Activated naive CD4-positive, alpha-beta T cell treated with anti-CD3 and anti-CD28 coated beads, Interleukin-2, amount 10 ng/mL, durations not matched to agents 7 days and 5 days (primary cell): ENCODE measurements at regions not wholly inside any gene's neighbourhood (a gene's known extent, or its start where the extent isn't known, plus 50 kb on each side); places are given as distances from the start of the nearest gene placed in this dataset.

ENCODE experiments used
- CTCF ChIA-PET: fragments of 350-600 bp; sonication (Branson Sonifier 250); formaldehyde crosslinking; loops from one replicate; lab custom pipeline; 2021; ENCODE audit warnings: antibody characterized with exemption; lab: Charles Lee
- DNase-seq: peaks from one replicate; pipeline ENCODE4 v3.0.0-alpha.2; 2020
- H3K27ac Mint-ChIP-seq: one replicate; pipeline ENCODE4 v1.8.0; 2021; ENCODE audit warnings: mild to moderate bottlenecking, moderate library complexity, mixed read lengths
- H3K27me3 Mint-ChIP-seq: one replicate; pipeline ENCODE4 v1.8.0; 2021; ENCODE audit warnings: mild to moderate bottlenecking, mixed read lengths
- H3K36me3 Mint-ChIP-seq: one replicate; pipeline ENCODE4 v1.8.0; 2021; ENCODE audit warnings: mixed read lengths
- H3K4me1 Mint-ChIP-seq: one replicate; pipeline ENCODE4 v1.8.0; 2021; ENCODE audit warnings: mixed read lengths
- H3K4me3 Mint-ChIP-seq: one replicate; pipeline ENCODE4 v1.8.0; 2021; ENCODE audit warnings: mild to moderate bottlenecking, moderate library complexity, mixed read lengths
- H3K9me3 Mint-ChIP-seq: one replicate; pipeline ENCODE4 v1.8.0; 2021; ENCODE audit warnings: mixed read lengths

GRCh38 chr5:7955476-7955875 lies 86.5 kb downstream of the MTRR start:
- Mint-ChIP-seq H3K4me1 (no peaks in the 10 kb centered on the region), H3K27me3 (no peaks in the 10 kb centered on the region), H3K27ac (no peak overlapping the region), H3K4me3 (no peak overlapping the region), H3K9me3 (no peaks in the 10 kb centered on the region), H3K36me3 (no peaks in the 10 kb centered on the region)
- CTCF ChIA-PET, result no interaction called here
- no peak for DNase-seq

GRCh38 chr5:7957329-7957728 lies 88.4 kb downstream of the MTRR start:
- no peak overlapping the region for H3K27ac Mint-ChIP-seq
- CTCF ChIA-PET, result no interaction called here
- no peak for DNase-seq
- no peaks in the 10 kb centered on the region for H3K4me1 Mint-ChIP-seq
- H3K9me3 Mint-ChIP-seq, result no peaks in the 10 kb centered on the region
- H3K36me3 Mint-ChIP-seq, result no peaks in the 10 kb centered on the region
- H3K27me3 Mint-ChIP-seq, result no peaks in the 10 kb centered on the region
- no peak overlapping the region for H3K4me3 Mint-ChIP-seq

GRCh38 chr5:7960142-7960541 lies 91.2 kb downstream of the MTRR start:
- Mint-ChIP-seq H3K4me3 (no peak overlapping the region), H3K27me3 (no peaks in the 10 kb centered on the region), H3K27ac (no peak overlapping the region), H3K36me3 (no peaks in the 10 kb centered on the region), H3K9me3 (no peaks in the 10 kb centered on the region), H3K4me1 (no peaks in the 10 kb centered on the region)
- CTCF ChIA-PET, result no interaction called here
- DNase-seq, result no peak

GRCh38 chr5:7961540-7961939 lies 92.6 kb downstream of the MTRR start:
- H3K36me3 Mint-ChIP-seq, result no peaks in the 10 kb centered on the region
- H3K9me3 Mint-ChIP-seq, result no peaks in the 10 kb centered on the region
- CTCF ChIA-PET, result no interaction called here
- no peak overlapping the region for H3K27ac Mint-ChIP-seq
- no peak overlapping the region for H3K4me3 Mint-ChIP-seq
- H3K27me3 Mint-ChIP-seq, result no peaks in the 10 kb centered on the region
- H3K4me1 Mint-ChIP-seq, result no peaks in the 10 kb centered on the region
- DNase-seq, result no peak

- Mint-ChIP-seq H3K27ac (no peak overlapping the region), H3K9me3 (no peaks in the 10 kb centered on the region), H3K36me3 (no peaks in the 10 kb centered on the region), H3K27me3 (no peaks in the 10 kb centered on the region), H3K4me1 (no peaks in the 10 kb centered on the region), H3K4me3 (no peak overlapping the region)
- no peak for DNase-seq
- CTCF ChIA-PET, result no interaction called here
These were observed 101.9 kb downstream of the MTRR start for GRCh38 chr5:7970816-7971215.

GRCh38 chr5:7976411-7977190 lies 107.7 kb downstream of the MTRR start:
- Mint-ChIP-seq H3K36me3 (no peaks in the 10 kb centered on the region), H3K4me3 (no peak overlapping the region), H3K27me3 (no peaks in the 10 kb centered on the region), H3K27ac (no peak overlapping the region), H3K4me1 (no peaks in the 10 kb centered on the region), H3K9me3 (no peaks in the 10 kb centered on the region)
- no peak for DNase-seq
- CTCF ChIA-PET, result no interaction called here

GRCh38 chr5:7978114-7978513 lies 109.2 kb downstream of the MTRR start:
- H3K27ac Mint-ChIP-seq, result no peak overlapping the region
- H3K4me1 Mint-ChIP-seq, result no peaks in the 10 kb centered on the region
- H3K36me3 Mint-ChIP-seq, result no peaks in the 10 kb centered on the region
- no peak for DNase-seq
- CTCF ChIA-PET, result no interaction called here
- no peaks in the 10 kb centered on the region for H3K27me3 Mint-ChIP-seq
- no peaks in the 10 kb centered on the region for H3K9me3 Mint-ChIP-seq
- H3K4me3 Mint-ChIP-seq, result no peak overlapping the region

- no peaks in the 10 kb centered on the region for H3K27me3 Mint-ChIP-seq
- H3K36me3 Mint-ChIP-seq, result no peaks in the 10 kb centered on the region
- no peaks in the 10 kb centered on the region for H3K4me1 Mint-ChIP-seq
- H3K9me3 Mint-ChIP-seq, result no peaks in the 10 kb centered on the region
- no peak overlapping the region for H3K4me3 Mint-ChIP-seq
- CTCF ChIA-PET, result no interaction called here
- no peak overlapping the region for H3K27ac Mint-ChIP-seq
- no peak for DNase-seq
These were observed 110.0 kb downstream of the MTRR start for GRCh38 chr5:7978991-7979390.

- CTCF ChIA-PET, result no interaction called here
- Mint-ChIP-seq H3K27ac (no peak overlapping the region), H3K27me3 (no peaks in the 10 kb centered on the region), H3K36me3 (no peaks in the 10 kb centered on the region), H3K4me1 (no peaks in the 10 kb centered on the region), H3K9me3 (no peaks in the 10 kb centered on the region), H3K4me3 (no peak overlapping the region)
- DNase-seq, result no peak
These were observed 111.9 kb downstream of the MTRR start for GRCh38 chr5:7980881-7981280.

GRCh38 chr5:7983433-7983832 lies 114.5 kb downstream of the MTRR start:
- Mint-ChIP-seq H3K27me3 (no peaks in the 10 kb centered on the region), H3K4me3 (no peak overlapping the region), H3K9me3 (no peaks in the 10 kb centered on the region), H3K4me1 (no peaks in the 10 kb centered on the region), H3K27ac (no peak overlapping the region), H3K36me3 (no peaks in the 10 kb centered on the region)
- CTCF ChIA-PET, result no interaction called here
- no peak for DNase-seq

GRCh38 chr5:7991125-7991821 lies 122.3 kb downstream of the MTRR start:
- Mint-ChIP-seq H3K4me3 (no peak overlapping the region), H3K27ac (no peak overlapping the region), H3K27me3 (no peaks in the 10 kb centered on the region), H3K9me3 (no peaks in the 10 kb centered on the region), H3K4me1 (no peaks in the 10 kb centered on the region), H3K36me3 (no peaks in the 10 kb centered on the region)
- DNase-seq, result no peak
- CTCF ChIA-PET, result no interaction called here

GRCh38 chr5:7995688-7996294 lies 126.8 kb downstream of the MTRR start:
- no peaks in the 10 kb centered on the region for H3K9me3 Mint-ChIP-seq
- H3K4me1 Mint-ChIP-seq, result no peaks in the 10 kb centered on the region
- CTCF ChIA-PET, result no interaction called here
- H3K27me3 Mint-ChIP-seq, result no peaks in the 10 kb centered on the region
- no peaks in the 10 kb centered on the region for H3K36me3 Mint-ChIP-seq
- H3K27ac Mint-ChIP-seq, result no peak overlapping the region
- no peak for DNase-seq
- no peak overlapping the region for H3K4me3 Mint-ChIP-seq

GRCh38 chr5:8005416-8005815 lies 136.5 kb downstream of the MTRR start:
- peaks cover 1% of the 10 kb centered on the region for H3K9me3 Mint-ChIP-seq
- DNase-seq, result no peak
- no peak overlapping the region for H3K4me3 Mint-ChIP-seq
- no peaks in the 10 kb centered on the region for H3K4me1 Mint-ChIP-seq
- CTCF ChIA-PET, result no interaction called here
- H3K27me3 Mint-ChIP-seq, result no peaks in the 10 kb centered on the region
- no peaks in the 10 kb centered on the region for H3K36me3 Mint-ChIP-seq
- no peak overlapping the region for H3K27ac Mint-ChIP-seq

- Mint-ChIP-seq H3K9me3 (peaks cover 1% of the 10 kb centered on the region), H3K4me1 (no peaks in the 10 kb centered on the region), H3K4me3 (no peak overlapping the region), H3K36me3 (no peaks in the 10 kb centered on the region), H3K27me3 (no peaks in the 10 kb centered on the region), H3K27ac (no peak overlapping the region)
- CTCF ChIA-PET, result no interaction called here
- DNase-seq, result no peak
These were observed 143.4 kb downstream of the MTRR start for GRCh38 chr5:8012131-8012977.
